IPS-NIHi7 (cell line): ENCODE measurements at regions not wholly inside any gene's neighbourhood (a gene's known extent, or its start where the extent isn't known, plus 50 kb on each side); places are given as distances from the start of the nearest gene placed in this dataset.
"Not testable (repeated sequence)": the region's sequence is repeated elsewhere in the genome, so short reads cannot be mapped to it uniquely, and the experiment has no call there.

Experiments used
- DNase-seq: peaks from one replicate; pipeline ENCODE4 v3.0.0; 2012; ENCODE audit warnings: mixed read lengths; ENCODE audit errors: extremely low spot score

DNA sequence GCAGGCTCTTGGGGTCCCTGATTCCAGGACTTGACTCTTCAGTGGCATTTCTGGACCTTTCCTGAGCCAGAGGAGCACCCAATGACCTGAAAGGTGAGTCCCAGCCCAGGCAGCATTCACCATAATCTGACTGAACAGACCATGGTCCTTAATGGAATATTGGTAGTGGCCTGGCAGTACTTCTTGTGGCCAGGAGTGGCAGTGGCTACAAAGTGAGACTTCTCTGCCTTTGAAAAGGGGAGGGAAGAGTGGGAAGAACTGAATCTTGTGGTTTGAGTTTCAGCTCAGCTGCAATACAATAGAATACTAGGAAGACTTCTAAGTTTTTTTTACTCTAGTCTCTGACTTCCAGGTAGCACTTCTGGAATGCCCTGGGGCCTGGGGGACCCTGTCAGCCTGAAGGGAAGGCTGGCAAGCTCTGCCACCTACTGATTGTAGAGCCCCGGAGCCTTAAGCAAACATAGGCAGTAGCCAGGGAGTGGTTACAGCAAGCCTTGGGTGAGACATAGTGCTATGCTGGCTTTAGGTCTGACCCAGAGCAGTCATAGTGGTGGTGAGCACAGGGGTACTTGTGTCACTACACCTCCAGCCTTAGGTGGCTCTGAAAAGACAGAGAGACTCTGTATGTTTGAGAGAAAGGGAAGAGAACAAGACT is 674.2 kb upstream of the MANEA start:
- DNase-seq = peak; percentile 25

DNA sequence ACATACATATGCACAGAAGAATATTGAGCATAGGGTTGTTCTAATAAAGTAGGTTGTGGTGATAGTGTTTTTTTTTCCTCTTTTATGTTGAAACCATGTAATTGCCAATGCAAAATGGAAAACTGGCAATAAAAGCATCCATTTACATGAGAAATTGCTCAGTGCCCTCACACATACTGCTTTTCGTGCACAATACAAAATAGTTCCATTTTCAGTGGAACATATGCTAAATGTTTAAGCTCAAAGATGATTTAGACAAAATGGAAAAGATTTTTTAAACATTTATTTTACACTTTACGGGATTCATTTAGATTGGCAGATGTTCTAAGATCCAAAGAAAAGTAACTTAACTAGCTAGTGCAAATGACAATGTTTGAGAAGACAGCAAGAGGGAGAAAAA is 678.1 kb upstream of the MANEA start:
- no peak for DNase-seq

GRCh38 chr6:94894300-94894699 is 683.0 kb upstream of the MANEA start:
- DNase-seq = no peak

DNA sequence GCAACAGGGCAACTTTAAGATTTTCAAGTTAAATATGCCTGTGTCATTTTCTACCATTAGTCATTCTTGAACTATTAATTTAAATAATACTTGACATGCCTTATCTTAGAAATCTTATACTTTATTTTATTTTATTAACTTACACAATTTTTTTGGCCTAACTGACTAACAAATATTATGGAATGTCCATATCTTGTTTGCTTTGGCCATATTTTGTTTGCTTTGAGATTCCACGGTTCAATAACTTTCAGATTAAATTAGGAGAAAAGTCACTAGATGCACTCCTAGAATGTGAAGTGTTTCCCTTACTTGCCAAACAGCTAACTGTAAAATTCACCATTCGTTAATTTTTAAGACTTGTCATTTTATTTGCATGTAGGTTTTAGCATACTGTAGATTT is 684.0 kb upstream of the MANEA start:
- DNase-seq = no peak

GRCh38 chr6:94873819-94874218 is 703.5 kb upstream of the MANEA start:
- not testable (repeated sequence) for DNase-seq

- DNase-seq = no peak
These were observed 715.2 kb upstream of the MANEA start for GRCh38 chr6:94862112-94862511.

DNA sequence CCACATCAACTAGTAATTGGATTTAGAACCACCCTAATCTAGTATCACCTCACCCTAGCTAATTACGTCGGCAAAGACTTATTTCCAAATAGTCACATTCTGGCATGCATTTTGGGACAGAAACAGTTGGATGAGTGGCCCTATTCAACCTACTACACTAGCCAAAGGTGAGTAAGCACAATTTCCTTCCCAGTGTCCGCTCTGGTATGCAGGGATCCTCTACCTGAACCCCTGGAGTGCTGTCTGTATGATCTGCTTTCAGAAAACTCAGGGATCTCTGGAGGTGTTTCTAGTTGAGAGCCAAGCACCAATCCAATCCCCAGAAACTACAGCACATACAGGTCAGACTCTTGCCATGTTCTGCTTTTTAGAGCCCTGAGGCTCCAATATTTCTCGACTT is 717.4 kb upstream of the MANEA start:
- peak; percentile 13 for DNase-seq

GRCh38 chr6:94856999-94857398 is 720.3 kb upstream of the MANEA start:
- not testable (repeated sequence) for DNase-seq

- DNase-seq = not testable (repeated sequence)
These were observed 726.0 kb upstream of the MANEA start for GRCh38 chr6:94851329-94851728.

DNA sequence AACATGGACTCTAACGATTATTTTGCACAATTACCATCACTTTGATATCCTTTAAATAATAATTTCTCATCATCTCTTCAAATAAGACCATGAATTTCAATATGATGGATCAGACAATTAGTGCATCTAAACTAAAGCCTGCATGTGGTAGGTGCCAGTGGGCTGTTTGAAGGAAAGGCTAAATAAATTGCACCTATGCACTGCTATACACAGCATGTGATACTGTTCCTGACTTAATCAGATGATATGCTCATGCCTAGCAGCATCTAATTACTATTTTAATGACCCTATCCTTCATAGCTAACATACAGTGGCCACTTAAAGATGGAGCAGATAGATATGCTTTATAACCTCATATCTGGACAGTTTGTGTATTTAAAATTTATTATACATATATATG is 731.6 kb upstream of the MANEA start:
- DNase-seq = no peak

GRCh38 chr6:94835264-94835663 is 742.1 kb upstream of the MANEA start:
- DNase-seq = no peak

- peak; percentile 7 for DNase-seq
These were observed 763.5 kb upstream of the MANEA start for GRCh38 chr6:94813806-94814205.

DNA sequence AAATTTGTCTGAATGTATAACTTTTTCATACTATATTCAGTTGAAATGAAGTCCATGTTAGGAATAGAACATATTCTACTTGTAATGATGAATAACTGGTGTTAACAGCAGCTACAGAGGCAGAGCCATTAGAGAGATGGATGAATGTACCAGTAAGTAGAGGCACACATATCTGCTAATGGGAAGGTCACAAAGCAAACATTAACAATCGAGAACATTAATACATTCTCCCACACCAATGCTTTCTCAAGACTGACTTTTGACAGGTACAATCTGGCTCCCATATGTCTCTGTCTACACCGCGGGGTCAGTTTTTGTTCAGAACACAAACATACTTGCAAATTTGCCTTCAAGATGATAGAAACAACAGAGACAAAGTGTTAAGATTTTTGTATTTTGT is 776.0 kb upstream of the MANEA start:
- no peak for DNase-seq

DNA sequence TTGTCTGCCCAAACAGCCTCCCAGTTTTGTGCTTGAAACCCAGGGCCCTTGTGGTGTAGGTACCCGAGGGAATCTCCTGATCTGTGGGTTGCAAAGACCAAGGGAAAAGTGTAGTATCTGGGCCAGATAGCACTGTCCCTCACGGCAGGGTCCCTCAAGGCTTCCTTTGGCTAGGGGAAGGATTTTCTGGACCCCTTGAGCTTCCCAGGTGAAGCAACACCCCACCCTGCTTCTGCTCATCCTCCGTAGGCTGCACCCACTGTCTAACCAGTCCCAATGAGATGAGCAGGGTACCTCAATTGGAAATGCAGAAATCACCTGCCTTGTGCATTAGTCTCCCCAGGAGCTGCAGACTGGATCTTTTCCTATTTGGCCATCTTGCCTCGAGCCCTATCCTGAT is 791.8 kb upstream of the MANEA start:
- DNase-seq = no peak

DNA sequence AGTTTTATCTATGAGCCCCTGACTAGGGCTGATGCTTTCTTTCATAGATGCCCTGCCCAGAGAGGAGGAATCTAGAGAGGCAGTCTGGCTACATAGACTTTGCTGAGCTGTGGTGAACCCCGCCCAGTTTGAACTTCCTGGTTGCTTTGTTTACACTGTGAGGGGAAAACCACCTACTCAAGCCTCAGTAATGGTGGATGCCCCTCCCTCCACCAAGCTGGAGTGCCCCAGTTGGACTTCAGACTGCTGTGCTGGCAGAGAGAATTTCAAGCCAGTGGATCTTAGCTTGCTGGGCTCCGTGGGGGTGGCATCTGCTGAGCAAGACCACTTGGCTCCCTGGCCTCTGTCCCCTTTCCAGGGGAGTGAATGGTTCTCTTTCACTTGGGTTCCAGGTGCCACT is 792.3 kb upstream of the MANEA start:
- not testable (repeated sequence) for DNase-seq

DNA sequence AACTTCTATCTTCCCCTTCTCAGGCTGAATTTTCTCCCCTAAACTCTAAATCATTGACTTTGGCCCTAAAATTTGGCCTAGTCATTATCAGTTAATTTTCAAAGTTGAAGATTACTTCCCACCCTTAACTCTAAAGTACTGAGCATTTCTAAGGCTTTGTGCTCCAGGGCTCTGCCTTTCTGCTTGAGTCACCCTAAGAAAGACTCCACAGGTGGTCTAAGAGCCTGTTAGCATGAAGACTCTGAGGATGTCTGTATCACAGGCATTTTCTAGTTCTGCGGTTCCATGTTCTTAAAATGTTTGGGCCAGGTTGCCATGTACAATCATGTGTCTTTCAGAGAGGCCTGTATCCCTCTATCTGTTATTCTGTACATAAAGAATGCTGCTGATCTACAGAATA is 808.1 kb upstream of the MANEA start:
- peak; percentile 16 for DNase-seq

- no peak for DNase-seq
These were observed 825.5 kb upstream of the MANEA start for GRCh38 chr6:94751641-94752329.

DNA sequence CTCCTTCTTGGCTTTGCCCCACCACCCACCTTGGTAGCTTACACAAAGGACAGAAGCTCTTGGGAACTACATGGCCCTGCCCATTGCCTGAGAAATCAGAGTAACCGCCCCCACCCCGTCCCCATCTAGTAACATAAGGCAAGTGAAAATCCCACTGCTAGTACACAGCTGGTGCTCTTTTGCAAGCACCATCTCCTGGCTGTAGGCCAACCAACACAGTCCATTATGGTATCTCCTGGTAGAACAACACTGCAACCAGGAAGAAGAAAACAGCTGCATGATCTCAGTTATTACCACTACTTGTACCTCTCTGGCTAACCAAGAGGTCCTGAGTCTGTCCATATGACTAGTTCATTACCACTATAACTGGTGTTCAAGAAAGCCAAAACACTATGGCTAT is 841.1 kb upstream of the MANEA start:
- no peak for DNase-seq

GRCh38 chr6:94735270-94735669 is 842.1 kb upstream of the MANEA start:
- DNase-seq = no peak

- no peak for DNase-seq
These were observed 842.6 kb upstream of the MANEA start for GRCh38 chr6:94734751-94735150.

DNA sequence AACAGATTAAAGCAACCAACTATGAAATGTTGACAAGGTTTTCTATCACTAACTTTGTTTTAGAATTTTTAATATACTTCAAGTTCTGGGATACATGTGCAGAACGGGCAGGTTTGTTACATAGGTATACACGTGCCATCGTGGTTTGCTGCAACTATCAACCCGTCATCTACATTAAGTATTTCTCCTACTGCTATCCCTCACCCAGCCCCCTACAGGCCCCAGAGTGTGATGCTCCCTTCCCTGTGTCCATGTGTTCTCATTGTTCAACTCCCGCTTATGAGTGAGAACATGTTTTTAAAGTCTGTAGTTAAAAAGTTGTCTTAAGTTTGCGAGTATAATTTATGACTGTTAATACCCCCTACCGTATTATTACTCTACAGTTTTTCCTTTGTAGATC is 844.3 kb upstream of the MANEA start:
- DNase-seq = no peak

DNA sequence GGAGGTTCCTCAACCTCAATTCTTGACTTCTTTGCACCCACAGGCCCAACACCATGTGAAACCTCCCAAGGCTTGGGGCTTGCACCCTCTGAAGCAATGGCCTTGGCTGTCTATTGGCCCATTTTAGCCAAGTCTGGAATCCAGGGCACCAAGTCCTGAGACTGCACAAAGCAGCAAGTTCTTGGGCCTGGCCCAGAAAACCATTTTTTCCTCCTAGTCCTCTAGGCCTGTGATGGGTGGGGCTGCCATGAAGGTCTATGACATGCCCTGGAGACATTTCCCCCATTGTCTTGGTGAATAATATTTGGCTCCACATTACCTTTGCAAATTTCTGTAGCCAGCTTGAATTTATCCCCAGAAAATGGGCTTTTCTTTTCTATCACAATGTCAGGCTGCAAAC is 849.6 kb upstream of the MANEA start:
- no peak for DNase-seq

DNA sequence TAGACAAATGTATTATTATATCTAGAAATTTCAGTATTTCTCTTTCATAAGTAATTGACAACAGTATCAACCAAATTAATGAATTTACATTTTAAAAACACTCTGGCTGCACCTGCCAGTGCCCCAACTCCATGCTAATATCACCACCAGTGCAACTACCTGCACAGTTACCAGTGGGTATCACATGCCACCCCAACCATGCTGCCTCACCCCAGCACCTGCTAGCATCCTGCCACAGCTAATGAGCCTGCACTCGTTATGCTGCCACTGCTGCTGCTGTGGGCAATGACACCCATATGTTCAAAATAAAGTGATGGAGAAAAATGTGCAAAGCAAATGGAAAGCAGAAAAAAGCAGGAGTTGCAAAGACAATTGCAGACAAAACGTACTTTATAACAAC is 855.9 kb upstream of the MANEA start:
- DNase-seq = no peak

DNA sequence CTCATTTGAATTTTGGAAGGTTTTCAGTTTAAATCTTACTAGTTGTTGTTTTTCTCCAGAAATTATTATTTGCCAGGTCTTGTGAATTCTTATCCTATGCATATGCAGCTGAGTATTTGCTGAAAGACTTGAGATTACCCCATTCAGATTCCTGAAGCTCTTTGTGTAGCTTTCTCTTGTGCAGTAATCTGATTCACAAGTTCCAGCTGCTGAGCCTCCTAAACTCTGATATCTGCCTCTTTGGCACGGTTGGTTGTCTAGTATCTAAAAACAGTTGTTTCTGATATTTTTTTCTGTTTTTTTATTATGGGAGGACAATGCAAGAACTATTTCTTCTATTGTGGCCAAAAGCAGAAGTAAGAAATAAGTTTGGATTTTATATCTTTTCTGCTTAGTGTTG is 863.9 kb upstream of the MANEA start:
- no peak for DNase-seq
